Colonic mucosa (tissue), 4 donors: ENCODE measurements at regions not wholly inside any gene's neighbourhood (a gene's known extent, or its start where the extent isn't known, plus 50 kb on each side); places are given as distances from the start of the nearest gene placed in this dataset.

Experiments
- DNase-seq: peaks from one replicate; pipeline ENCODE4 v3.0.0-alpha.2; 2020
- H3K27ac ChIP-seq: fragments of 200-600 bp; one replicate; pipeline ENCODE4 v1.8.0; 2021
- H3K27me3 ChIP-seq: fragments of 200-600 bp; one replicate; pipeline ENCODE4 v1.8.0; 2021
- H3K36me3 ChIP-seq: fragments of 200-600 bp; one replicate; pipeline ENCODE4 v1.8.0; 2021
- H3K4me1 ChIP-seq: fragments of 200-600 bp; one replicate; pipeline ENCODE4 v1.8.0; 2021; ENCODE audit warnings: mild to moderate bottlenecking
- H3K4me3 ChIP-seq: fragments of 200-600 bp; one replicate; pipeline ENCODE4 v1.8.0; 2021
- H3K9ac ChIP-seq, 2 donors: one replicate each; pipeline ENCODE4 v1.7.0; 2013; ENCODE audit warnings: control low read depth in 2 of 2, low read depth in 2 of 2, low read length in 2 of 2
- H3K9me3 ChIP-seq: fragments of 200-600 bp; one replicate; pipeline ENCODE4 v1.8.0; 2021
- intact Hi-C: fragments of 100-400 bp; cut with DNase I; formaldehyde crosslinking; loops from one replicate; pipeline ENCODE4 v1.14.1; 2022
- TF ChIP-seq, protein P1 (sequence below): fragments of 200-600 bp; IDR thresholded peaks from one replicate; pipeline ENCODE4 v1.8.0; 2022; ENCODE audit warnings: antibody characterized with exemption, mild to moderate bottlenecking
- donor health status: healthy.
- donor health status: DM: no; HTN: no; CAD: no.
- donor health status: DM: no; HTN: no; CAD: no.

GRCh38 chr13:56900549-56901279, 240.0 kb upstream of the PRR20A start:
- TF ChIP-seq, protein P1, sequence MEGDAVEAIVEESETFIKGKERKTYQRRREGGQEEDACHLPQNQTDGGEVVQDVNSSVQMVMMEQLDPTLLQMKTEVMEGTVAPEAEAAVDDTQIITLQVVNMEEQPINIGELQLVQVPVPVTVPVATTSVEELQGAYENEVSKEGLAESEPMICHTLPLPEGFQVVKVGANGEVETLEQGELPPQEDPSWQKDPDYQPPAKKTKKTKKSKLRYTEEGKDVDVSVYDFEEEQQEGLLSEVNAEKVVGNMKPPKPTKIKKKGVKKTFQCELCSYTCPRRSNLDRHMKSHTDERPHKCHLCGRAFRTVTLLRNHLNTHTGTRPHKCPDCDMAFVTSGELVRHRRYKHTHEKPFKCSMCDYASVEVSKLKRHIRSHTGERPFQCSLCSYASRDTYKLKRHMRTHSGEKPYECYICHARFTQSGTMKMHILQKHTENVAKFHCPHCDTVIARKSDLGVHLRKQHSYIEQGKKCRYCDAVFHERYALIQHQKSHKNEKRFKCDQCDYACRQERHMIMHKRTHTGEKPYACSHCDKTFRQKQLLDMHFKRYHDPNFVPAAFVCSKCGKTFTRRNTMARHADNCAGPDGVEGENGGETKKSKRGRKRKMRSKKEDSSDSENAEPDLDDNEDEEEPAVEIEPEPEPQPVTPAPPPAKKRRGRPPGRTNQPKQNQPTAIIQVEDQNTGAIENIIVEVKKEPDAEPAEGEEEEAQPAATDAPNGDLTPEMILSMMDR = no peak
- Histone ChIP-seq H3K4me3 (no peak overlapping the region), H3K9ac (no peak overlapping the region), H3K27ac (no peak overlapping the region), H3K27me3 (no peaks in the 10 kb centered on the region), H3K36me3 (no peaks in the 10 kb centered on the region), H3K4me1 (no peaks in the 10 kb centered on the region), H3K9me3 (no peaks in the 10 kb centered on the region)
- intact Hi-C loops = no loop called here
- DNase-seq = no peak

DNA sequence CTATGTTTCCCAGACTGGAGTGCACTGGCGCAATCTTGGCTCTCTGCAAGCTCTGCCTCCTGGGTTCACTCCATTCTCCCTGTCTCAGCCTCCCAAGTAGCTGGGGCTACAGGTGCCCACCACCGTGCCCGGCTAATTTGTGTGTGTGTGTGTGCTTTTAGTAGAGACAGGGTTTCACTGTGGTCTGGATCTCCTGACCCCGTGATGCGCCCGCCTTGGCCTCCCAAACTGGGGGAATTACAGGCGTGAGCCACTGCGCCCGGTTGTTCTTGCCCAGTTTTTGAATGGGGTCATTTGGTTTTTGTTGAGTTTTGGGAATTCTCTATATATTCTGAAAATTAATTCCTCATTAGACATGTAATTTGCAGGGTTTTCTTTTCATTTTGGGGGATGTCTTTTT, 238.4 kb upstream of the PRR20A start:
- no peak overlapping the region for H3K27ac ChIP-seq
- DNase-seq = no peak
- TF ChIP-seq, protein P1 = no peak

DNA sequence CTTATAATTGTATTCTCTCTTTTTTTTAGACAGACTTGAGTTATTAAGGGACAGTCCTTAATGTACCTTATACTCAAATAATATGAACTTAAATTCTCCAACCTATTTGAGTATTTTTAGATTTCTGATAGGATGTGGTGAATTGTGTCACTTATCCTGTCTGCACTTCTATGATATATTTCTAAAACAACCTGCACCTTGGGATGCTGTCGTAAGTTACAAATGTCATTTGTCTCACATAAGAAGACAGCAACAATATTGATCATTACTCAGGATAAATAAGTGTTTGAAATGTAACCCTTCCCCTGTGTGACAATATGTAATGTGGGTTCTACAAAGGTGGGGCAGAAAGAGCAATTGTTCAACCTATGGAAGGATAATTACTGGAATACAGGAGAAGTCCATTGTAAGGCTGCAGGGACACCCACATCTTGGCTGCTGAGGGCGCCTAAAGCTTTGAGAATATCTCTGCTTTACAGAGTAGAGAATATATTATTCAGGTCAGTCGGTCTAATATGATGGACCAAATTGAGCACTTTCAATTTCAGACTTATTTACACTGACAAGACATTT, 236.9 kb upstream of the PRR20A start:
- H3K4me1 ChIP-seq = no peaks in the 10 kb centered on the region
- H3K9me3 ChIP-seq = no peaks in the 10 kb centered on the region

More for the DNA sequence above, 238.4 kb upstream of the PRR20A start:
- no peaks in the 10 kb centered on the region for H3K9me3 ChIP-seq
- H3K4me3 ChIP-seq = no peak overlapping the region
- no peaks in the 10 kb centered on the region for H3K36me3 ChIP-seq
- no peaks in the 10 kb centered on the region for H3K27me3 ChIP-seq
- intact Hi-C loops = no loop called here
- H3K4me1 ChIP-seq = no peaks in the 10 kb centered on the region
- H3K9ac ChIP-seq = no peak overlapping the region

GRCh38 chr13:56906909-56907308, 233.8 kb upstream of the PRR20A start:
- Histone ChIP-seq H3K4me3 (no peak overlapping the region), H3K9me3 (no peaks in the 10 kb centered on the region), H3K4me1 (no peaks in the 10 kb centered on the region), H3K9ac (no peak overlapping the region), H3K36me3 (no peaks in the 10 kb centered on the region), H3K27ac (no peak overlapping the region), H3K27me3 (no peaks in the 10 kb centered on the region)
- DNase-seq = no peak
- TF ChIP-seq, protein P1 = no peak
- intact Hi-C loops = no loop called here

More for the DNA sequence above, 236.9 kb upstream of the PRR20A start:
- intact Hi-C loops = no loop called here
- TF ChIP-seq, protein P1 = no peak
- H3K9ac ChIP-seq = no peak overlapping the region
- H3K36me3 ChIP-seq = no peaks in the 10 kb centered on the region
- no peak overlapping the region for H3K27ac ChIP-seq
- no peak for DNase-seq
- H3K27me3 ChIP-seq = no peaks in the 10 kb centered on the region
- H3K4me3 ChIP-seq = no peak overlapping the region

- Histone ChIP-seq H3K27ac (no peak overlapping the region), H3K4me1 (no peaks in the 10 kb centered on the region), H3K36me3 (no peaks in the 10 kb centered on the region), H3K27me3 (no peaks in the 10 kb centered on the region), H3K4me3 (no peak overlapping the region), H3K9me3 (no peaks in the 10 kb centered on the region), H3K9ac (no peak overlapping the region)
- intact Hi-C loops = no loop called here
- DNase-seq = no peak
- TF ChIP-seq, protein P1 = no peak
Measured at GRCh38 chr13:56907766-56908165, 233.0 kb upstream of the PRR20A start.
